Keratinocyte (primary cell): ENCODE measurements at regions not wholly inside any gene's neighbourhood (a gene's known extent, or its start where the extent isn't known, plus 50 kb on each side); places are given as distances from the start of the nearest gene placed in this dataset.

Source experiments
- DNase-seq: peaks from one replicate; pipeline ENCODE4 v3.0.0-alpha.2; 2011; ENCODE audit warnings: low read depth, missing footprints, low spot score
- FAIRE-seq: peaks from 2 replicates; lab custom pipeline; 2011; peaks lifted over from hg19 to GRCh38; lab: Jason Lieb, UNC
- H2AFZ ChIP-seq: 2 replicates; pipeline ENCODE4 v1.6.0; 2012; ENCODE audit warnings: low read length, control low read depth, inconsistent platforms; ENCODE audit not compliant: control insufficient read depth
- H3K27ac ChIP-seq: 2 replicates; pipeline ENCODE4 v1.5.1; 2011; ENCODE audit warnings: low read length; ENCODE audit not compliant: control insufficient read depth, insufficient read depth
- H3K27me3 ChIP-seq: 3 replicates; pipeline ENCODE4 v1.6.0; 2011; ENCODE audit warnings: low read length; ENCODE audit not compliant: control insufficient read depth, insufficient read depth; ENCODE audit errors: extremely low read depth
- H3K36me3 ChIP-seq, 2 experiments: 2 replicates in 1 of 2; 3 replicates in 1 of 2; pipeline ENCODE4 v1.5.1; 2011; ENCODE audit warnings: low read length in 2 of 2, mild to moderate bottlenecking in 1 of 2; ENCODE audit not compliant: control insufficient read depth in 2 of 2, insufficient read depth in 2 of 2; ENCODE audit errors: extremely low read depth in 1 of 2
- H3K4me1 ChIP-seq: 3 replicates; pipeline ENCODE4 v1.5.1; 2011; ENCODE audit warnings: low read length; ENCODE audit not compliant: control insufficient read depth, insufficient read depth; ENCODE audit errors: extremely low read depth
- H3K4me2 ChIP-seq: 3 replicates; pipeline ENCODE4 v1.6.0; 2011; ENCODE audit warnings: low read depth, low read length; ENCODE audit not compliant: control insufficient read depth, insufficient read depth; ENCODE audit errors: extremely low read depth
- H3K4me3 ChIP-seq, 3 experiments: fragments of 200-600 bp in 1 of 3; sonication (generic) in 1 of 3; 2 replicates in 2 of 3; 3 replicates in 1 of 3; pipeline ENCODE4 v1.5.1; 2011 to 2016; ENCODE audit warnings: low read length in 3 of 3, mild to moderate bottlenecking in 3 of 3, control low read depth in 2 of 3, inconsistent platforms in 1 of 3, low read depth in 1 of 3, mixed read lengths in 1 of 3, mixed run types in 1 of 3, moderate library complexity in 1 of 3; ENCODE audit not compliant: control insufficient read depth in 2 of 3, insufficient read depth in 2 of 3; ENCODE audit errors: extremely low read depth in 1 of 3
- H3K79me2 ChIP-seq: 2 replicates; pipeline ENCODE4 v1.6.0; 2012; ENCODE audit warnings: low read length; ENCODE audit not compliant: control insufficient read depth, insufficient read depth
- H3K9ac ChIP-seq: 3 replicates; pipeline ENCODE4 v1.6.0; 2011; ENCODE audit warnings: low read length; ENCODE audit not compliant: control insufficient read depth, insufficient read depth; ENCODE audit errors: extremely low read depth
- H3K9me1 ChIP-seq: 3 replicates; pipeline ENCODE4 v1.6.0; 2011; ENCODE audit warnings: low read length; ENCODE audit not compliant: control insufficient read depth, insufficient read depth; ENCODE audit errors: extremely low read depth
- H3K9me3 ChIP-seq: 2 replicates; pipeline ENCODE4 v1.5.1; 2012; ENCODE audit warnings: low read depth, low read length; ENCODE audit not compliant: control insufficient read depth
- H4K20me1 ChIP-seq: 3 replicates; pipeline ENCODE4 v1.6.0; 2011; ENCODE audit warnings: low read length; ENCODE audit not compliant: control insufficient read depth, insufficient read depth; ENCODE audit errors: extremely low read depth
- EZH2 ChIP-seq: IDR thresholded peaks from one replicate; pipeline ENCODE4 v1.6.1; 2012; ENCODE audit warnings: inconsistent platforms, mild to moderate bottlenecking, low read length, moderate library complexity
- dilution Hi-C: fragments of 300-500 bp; cut with MboI; formaldehyde crosslinking; loops from one replicate; pipeline ENCODE4 v1.7.0; 2020; ENCODE audit warnings: low sequenced_read_pairs; ENCODE audit not compliant: extremely low pct_ligation_motif_present
- TF ChIP-seq, protein P1 (sequence below), 3 experiments: IDR thresholded peaks in 1 of 3; conservative IDR thresholded peaks in 1 of 3; optimal IDR thresholded peaks in 1 of 3; 2 replicates in 2 of 3; 3 replicates in 1 of 3; pipeline versions ENCODE3 to v1.5.1; 2011; ENCODE audit warnings: low read length in 3 of 3, mild to moderate bottlenecking in 3 of 3, moderate library complexity in 2 of 3, control low read depth in 1 of 3, inconsistent platforms in 1 of 3; ENCODE audit not compliant: insufficient read depth in 2 of 3; ENCODE audit errors: extremely low read depth in 1 of 3

DNA sequence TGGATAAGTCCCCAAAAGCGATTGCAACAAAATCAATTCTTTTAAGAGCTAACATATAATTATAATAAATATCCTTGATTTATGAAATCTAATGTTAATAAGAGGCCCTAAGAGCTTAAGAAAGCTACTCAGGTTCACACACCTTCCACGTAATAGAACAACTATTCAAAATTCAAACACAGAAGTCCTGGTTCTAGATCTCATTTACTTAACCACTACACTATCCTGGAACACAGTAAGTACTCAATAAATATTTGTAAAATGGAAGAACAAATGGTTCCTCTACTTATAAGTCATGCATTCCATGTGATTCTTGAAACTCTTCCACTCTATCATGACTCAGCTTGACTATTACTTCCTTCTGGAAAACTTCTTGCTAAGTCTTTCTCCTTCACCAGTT is 268.2 kb downstream of the FAM181B start:
- no peak overlapping the region for H3K27ac ChIP-seq
- H2AFZ ChIP-seq = no peak overlapping the region
- H3K79me2 ChIP-seq = no peaks in the 10 kb centered on the region
- H4K20me1 ChIP-seq = no peaks in the 10 kb centered on the region
- no peak overlapping the region for H3K4me2 ChIP-seq
- TF ChIP-seq, protein P1, sequence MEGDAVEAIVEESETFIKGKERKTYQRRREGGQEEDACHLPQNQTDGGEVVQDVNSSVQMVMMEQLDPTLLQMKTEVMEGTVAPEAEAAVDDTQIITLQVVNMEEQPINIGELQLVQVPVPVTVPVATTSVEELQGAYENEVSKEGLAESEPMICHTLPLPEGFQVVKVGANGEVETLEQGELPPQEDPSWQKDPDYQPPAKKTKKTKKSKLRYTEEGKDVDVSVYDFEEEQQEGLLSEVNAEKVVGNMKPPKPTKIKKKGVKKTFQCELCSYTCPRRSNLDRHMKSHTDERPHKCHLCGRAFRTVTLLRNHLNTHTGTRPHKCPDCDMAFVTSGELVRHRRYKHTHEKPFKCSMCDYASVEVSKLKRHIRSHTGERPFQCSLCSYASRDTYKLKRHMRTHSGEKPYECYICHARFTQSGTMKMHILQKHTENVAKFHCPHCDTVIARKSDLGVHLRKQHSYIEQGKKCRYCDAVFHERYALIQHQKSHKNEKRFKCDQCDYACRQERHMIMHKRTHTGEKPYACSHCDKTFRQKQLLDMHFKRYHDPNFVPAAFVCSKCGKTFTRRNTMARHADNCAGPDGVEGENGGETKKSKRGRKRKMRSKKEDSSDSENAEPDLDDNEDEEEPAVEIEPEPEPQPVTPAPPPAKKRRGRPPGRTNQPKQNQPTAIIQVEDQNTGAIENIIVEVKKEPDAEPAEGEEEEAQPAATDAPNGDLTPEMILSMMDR (optimal IDR thresholded peaks at IDR 0.05 in 1 of 3, IDR thresholded peaks at IDR 0.05 in 1 of 3, conservative IDR thresholded peaks at IDR 0.05 in 1 of 3; ENCODE audit: extremely low read depth in 1 of 3, insufficient read depth in 2 of 3, low read length in 3 of 3) = no peak
- no peak for TF ChIP-seq EZH2
- no peaks in the 10 kb centered on the region for H3K36me3 ChIP-seq
- H3K9me3 ChIP-seq = no peaks in the 10 kb centered on the region
- no peaks in the 10 kb centered on the region for H3K27me3 ChIP-seq
- FAIRE-seq (no peak), DNase-seq (no peak)
- H3K9me1 ChIP-seq = no peaks in the 10 kb centered on the region
- dilution Hi-C loops = no loop called here
- H3K4me3 ChIP-seq = no peak overlapping the region
- H3K4me1 ChIP-seq = no peaks in the 10 kb centered on the region
- no peak overlapping the region for H3K9ac ChIP-seq

DNA sequence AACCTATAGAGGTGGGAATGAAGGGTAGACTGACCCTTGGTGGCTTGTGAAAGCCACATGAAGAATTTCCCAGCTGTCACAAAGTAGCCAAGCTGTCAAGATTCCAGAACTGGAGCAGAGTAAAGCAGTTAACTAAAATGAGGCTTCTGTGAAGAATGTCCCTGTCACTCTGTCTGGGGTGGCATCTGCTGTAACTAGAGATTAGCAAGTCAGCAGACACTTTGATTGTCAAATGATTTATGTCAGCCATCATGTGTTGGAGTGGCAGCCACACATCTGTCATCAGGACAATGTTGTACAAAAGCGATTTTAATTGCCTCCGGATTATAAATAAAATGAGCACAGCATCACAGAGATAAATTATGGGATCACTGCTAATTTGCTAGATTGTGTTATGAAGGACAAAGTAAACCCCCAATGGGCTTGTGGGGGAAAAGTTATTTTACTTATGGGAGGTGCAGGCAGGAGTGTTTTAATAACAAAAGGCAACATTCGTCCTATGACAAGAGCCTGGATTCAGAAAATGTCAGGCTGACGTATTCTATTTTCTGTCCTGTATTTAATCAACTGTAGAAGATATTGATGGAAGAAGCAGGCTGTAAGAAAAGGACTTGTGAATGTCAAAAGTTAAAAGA is 270.9 kb downstream of the FAM181B start:
- Histone ChIP-seq H3K4me2 (no peak overlapping the region), H3K36me3 (no peaks in the 10 kb centered on the region), H3K27me3 (no peaks in the 10 kb centered on the region), H3K4me3 (no peak overlapping the region), H3K9me1 (no peaks in the 10 kb centered on the region), H3K79me2 (no peaks in the 10 kb centered on the region), H3K9me3 (no peaks in the 10 kb centered on the region), H3K27ac (no peak overlapping the region), H3K9ac (no peak overlapping the region), H3K4me1 (no peaks in the 10 kb centered on the region), H2AFZ (no peak overlapping the region), H4K20me1 (no peaks in the 10 kb centered on the region)
- FAIRE-seq = no peak
- DNase-seq = no peak
- dilution Hi-C loops = no loop called here
- TF ChIP-seq, protein P1 (optimal IDR thresholded peaks at IDR 0.05 in 1 of 3, IDR thresholded peaks at IDR 0.05 in 1 of 3, conservative IDR thresholded peaks at IDR 0.05 in 1 of 3; ENCODE audit: extremely low read depth in 1 of 3, insufficient read depth in 2 of 3, low read length in 3 of 3) = no peak
- TF ChIP-seq EZH2 = no peak
